Esophagus muscularis mucosa (tissue), 3 donors: ENCODE measurements at regions not wholly inside any gene's neighbourhood (a gene's known extent, or its start where the extent isn't known, plus 50 kb on each side); places are given as distances from the start of the nearest gene placed in this dataset.

Experiments
- CTCF ChIP-seq, 3 experiments: fragments of 200-600 bp in 2 of 3; fragments of 450-650 bp in 1 of 3; sonication (generic) in 2 of 3; IDR thresholded peaks; one replicate each; pipeline ENCODE4 v1.5.1; 2017 to 2019; ENCODE audit warnings: antibody characterized with exemption in 3 of 3, mild to moderate bottlenecking in 2 of 3, moderate library complexity in 1 of 3
- POLR2A ChIP-seq: fragments of 450-650 bp; IDR thresholded peaks from one replicate; pipeline ENCODE4 v1.6.1; 2017; ENCODE audit warnings: antibody characterized with exemption, moderate library complexity, mild to moderate bottlenecking, low read depth

GRCh38 chr19:29067831-29068230 is 145.1 kb downstream of the UQCRFS1 start:
- TF ChIP-seq CTCF (IDR thresholded peaks at IDR 0.05) (no peak), POLR2A (no peak)
